ENCODE measurements at regions not wholly inside any gene's neighbourhood (a gene's known extent, or its start where the extent isn't known, plus 50 kb on each side); places are given as distances from the start of the nearest gene placed in this dataset.

DNA sequence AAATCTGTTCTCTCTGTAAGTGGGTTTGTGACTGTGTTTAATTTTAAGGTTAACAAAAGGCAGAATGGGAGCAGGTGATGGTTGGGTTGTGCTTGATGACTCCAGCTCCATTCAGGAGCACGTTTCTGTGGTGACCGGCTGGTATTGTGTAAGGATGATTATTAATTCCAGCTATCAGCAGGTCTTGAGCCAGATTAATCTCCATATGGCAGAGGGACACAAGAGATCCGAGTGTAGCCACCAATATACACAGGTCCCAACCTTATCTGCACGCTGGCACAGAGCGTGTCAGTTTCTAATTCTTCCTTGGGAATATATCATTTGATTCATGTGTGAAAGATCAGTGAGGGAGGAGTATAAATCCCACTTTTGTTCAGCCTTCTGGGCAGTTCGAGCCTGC lies 199.0 kb upstream of the DCC start:
- Histone ChIP-seq H3K9me3 (no peaks in the 10 kb centered on the region), H3K4me2 (no peak overlapping the region), H3K4me1 (no peaks in the 10 kb centered on the region), H3K4me3 (no peak overlapping the region), H3K27ac (no peak overlapping the region)
- FAIRE-seq = no peak
- CTCF ChIA-PET = no interaction called here
- TF ChIP-seq NPAS2 (CRISPR knock-in tag; IDR thresholded peaks at IDR 0.05; ENCODE audit: borderline replicate concordance) (no peak), RARB (CRISPR knock-in tag; IDR thresholded peaks at IDR 0.05) (no peak), ZC3H11A (IDR thresholded peaks at IDR 0.05) (no peak), NR3C1 (IDR thresholded peaks at IDR 0.05) (no peak), NFE2L2 (conservative IDR thresholded peaks at IDR 0.05; ENCODE audit: low read length) (no peak), CEBPB (IDR thresholded peaks at IDR 0.05) (no peak), ESRRA (IDR thresholded peaks at IDR 0.05; ENCODE audit: borderline replicate concordance, low read length) (no peak), FOXS1 (CRISPR knock-in tag; IDR thresholded peaks at IDR 0.05) (no peak), HEYL (CRISPR knock-in tag; IDR thresholded peaks at IDR 0.05) (no peak)
- TF ChIP-seq, protein P1, sequence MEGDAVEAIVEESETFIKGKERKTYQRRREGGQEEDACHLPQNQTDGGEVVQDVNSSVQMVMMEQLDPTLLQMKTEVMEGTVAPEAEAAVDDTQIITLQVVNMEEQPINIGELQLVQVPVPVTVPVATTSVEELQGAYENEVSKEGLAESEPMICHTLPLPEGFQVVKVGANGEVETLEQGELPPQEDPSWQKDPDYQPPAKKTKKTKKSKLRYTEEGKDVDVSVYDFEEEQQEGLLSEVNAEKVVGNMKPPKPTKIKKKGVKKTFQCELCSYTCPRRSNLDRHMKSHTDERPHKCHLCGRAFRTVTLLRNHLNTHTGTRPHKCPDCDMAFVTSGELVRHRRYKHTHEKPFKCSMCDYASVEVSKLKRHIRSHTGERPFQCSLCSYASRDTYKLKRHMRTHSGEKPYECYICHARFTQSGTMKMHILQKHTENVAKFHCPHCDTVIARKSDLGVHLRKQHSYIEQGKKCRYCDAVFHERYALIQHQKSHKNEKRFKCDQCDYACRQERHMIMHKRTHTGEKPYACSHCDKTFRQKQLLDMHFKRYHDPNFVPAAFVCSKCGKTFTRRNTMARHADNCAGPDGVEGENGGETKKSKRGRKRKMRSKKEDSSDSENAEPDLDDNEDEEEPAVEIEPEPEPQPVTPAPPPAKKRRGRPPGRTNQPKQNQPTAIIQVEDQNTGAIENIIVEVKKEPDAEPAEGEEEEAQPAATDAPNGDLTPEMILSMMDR (IDR thresholded peaks at IDR 0.05) = no peak
- TF ChIP-seq, protein P2, sequence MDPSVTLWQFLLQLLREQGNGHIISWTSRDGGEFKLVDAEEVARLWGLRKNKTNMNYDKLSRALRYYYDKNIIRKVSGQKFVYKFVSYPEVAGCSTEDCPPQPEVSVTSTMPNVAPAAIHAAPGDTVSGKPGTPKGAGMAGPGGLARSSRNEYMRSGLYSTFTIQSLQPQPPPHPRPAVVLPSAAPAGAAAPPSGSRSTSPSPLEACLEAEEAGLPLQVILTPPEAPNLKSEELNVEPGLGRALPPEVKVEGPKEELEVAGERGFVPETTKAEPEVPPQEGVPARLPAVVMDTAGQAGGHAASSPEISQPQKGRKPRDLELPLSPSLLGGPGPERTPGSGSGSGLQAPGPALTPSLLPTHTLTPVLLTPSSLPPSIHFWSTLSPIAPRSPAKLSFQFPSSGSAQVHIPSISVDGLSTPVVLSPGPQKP (IDR thresholded peaks at IDR 0.05; ENCODE audit: low read depth, low read length) = no peak
- TF ChIP-seq, protein P3, sequence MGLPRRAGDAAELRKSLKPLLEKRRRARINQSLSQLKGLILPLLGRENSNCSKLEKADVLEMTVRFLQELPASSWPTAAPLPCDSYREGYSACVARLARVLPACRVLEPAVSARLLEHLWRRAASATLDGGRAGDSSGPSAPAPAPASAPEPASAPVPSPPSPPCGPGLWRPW (IDR thresholded peaks at IDR 0.05) = no peak
- no peak for ATAC-seq
- POLR2A ChIA-PET = no interaction called here
- no peak for DNase-seq (ENCODE audit: low read depth in 1 of 2, low spot score in 1 of 2)
- WGBS (ENCODE audit: missing lambda C conversion rate) = 6% methylated on average over 6 of the region's 6 CpGs

DNA sequence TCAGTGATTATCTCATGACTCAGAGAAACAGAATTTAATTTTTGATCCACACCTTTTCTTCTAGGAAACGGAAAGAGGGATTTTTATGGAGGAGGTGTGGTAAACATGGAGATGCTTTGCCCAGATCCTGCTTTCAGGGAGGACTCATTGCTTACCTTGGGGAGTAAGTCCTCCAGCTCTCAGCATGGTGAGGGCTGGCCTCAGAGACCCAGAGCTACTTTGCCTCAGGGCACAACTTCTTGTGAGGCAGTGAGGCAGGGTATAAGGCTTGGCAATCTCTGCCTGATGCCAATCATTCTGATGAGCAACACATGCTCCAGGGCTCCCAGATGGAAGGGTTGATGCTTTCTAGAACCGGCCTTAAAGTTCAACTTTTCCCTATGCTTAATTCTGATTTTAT lies 189.9 kb upstream of the DCC start:
- TF ChIP-seq TP53 (CRISPR knock-in tag; IDR thresholded peaks at IDR 0.05) = no peak
- no peak for TF ChIP-seq RAD21 (conservative IDR thresholded peaks at IDR 0.05 in 1 of 2, IDR thresholded peaks at IDR 0.05 in 1 of 2)
- no peak for TF ChIP-seq CBX8 (IDR thresholded peaks at IDR 0.05)
- TF ChIP-seq, protein P4, sequence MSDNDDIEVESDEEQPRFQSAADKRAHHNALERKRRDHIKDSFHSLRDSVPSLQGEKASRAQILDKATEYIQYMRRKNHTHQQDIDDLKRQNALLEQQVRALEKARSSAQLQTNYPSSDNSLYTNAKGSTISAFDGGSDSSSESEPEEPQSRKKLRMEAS (IDR thresholded peaks at IDR 0.05) = no peak
- TF ChIP-seq, protein P3 (IDR thresholded peaks at IDR 0.05) = no peak
- no peak for TF ChIP-seq CHD4 (IDR thresholded peaks at IDR 0.05; ENCODE audit: borderline replicate concordance)
- TF ChIP-seq HOXA7 (CRISPR knock-in tag; IDR thresholded peaks at IDR 0.05) = no peak
- no peak for TF ChIP-seq POLR2A (IDR thresholded peaks at IDR 0.05; ENCODE audit: low read length)
- TF ChIP-seq MAFK (IDR thresholded peaks at IDR 0.05; ENCODE audit: partially characterized antibody) = no peak
- TF ChIP-seq, protein P5, sequence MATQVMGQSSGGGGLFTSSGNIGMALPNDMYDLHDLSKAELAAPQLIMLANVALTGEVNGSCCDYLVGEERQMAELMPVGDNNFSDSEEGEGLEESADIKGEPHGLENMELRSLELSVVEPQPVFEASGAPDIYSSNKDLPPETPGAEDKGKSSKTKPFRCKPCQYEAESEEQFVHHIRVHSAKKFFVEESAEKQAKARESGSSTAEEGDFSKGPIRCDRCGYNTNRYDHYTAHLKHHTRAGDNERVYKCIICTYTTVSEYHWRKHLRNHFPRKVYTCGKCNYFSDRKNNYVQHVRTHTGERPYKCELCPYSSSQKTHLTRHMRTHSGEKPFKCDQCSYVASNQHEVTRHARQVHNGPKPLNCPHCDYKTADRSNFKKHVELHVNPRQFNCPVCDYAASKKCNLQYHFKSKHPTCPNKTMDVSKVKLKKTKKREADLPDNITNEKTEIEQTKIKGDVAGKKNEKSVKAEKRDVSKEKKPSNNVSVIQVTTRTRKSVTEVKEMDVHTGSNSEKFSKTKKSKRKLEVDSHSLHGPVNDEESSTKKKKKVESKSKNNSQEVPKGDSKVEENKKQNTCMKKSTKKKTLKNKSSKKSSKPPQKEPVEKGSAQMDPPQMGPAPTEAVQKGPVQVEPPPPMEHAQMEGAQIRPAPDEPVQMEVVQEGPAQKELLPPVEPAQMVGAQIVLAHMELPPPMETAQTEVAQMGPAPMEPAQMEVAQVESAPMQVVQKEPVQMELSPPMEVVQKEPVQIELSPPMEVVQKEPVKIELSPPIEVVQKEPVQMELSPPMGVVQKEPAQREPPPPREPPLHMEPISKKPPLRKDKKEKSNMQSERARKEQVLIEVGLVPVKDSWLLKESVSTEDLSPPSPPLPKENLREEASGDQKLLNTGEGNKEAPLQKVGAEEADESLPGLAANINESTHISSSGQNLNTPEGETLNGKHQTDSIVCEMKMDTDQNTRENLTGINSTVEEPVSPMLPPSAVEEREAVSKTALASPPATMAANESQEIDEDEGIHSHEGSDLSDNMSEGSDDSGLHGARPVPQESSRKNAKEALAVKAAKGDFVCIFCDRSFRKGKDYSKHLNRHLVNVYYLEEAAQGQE (IDR thresholded peaks at IDR 0.05) = no peak
- no peak for TF ChIP-seq TFCP2L1 (CRISPR knock-in tag; IDR thresholded peaks at IDR 0.05)
- TF ChIP-seq EHMT2 (IDR thresholded peaks at IDR 0.05; ENCODE audit: low read depth) = no peak
- no peak for TF ChIP-seq EP300 (IDR thresholded peaks at IDR 0.05)
- TF ChIP-seq NFE2L2 (conservative IDR thresholded peaks at IDR 0.05; ENCODE audit: low read length) = no peak
- TF ChIP-seq POLR2AphosphoS2 (conservative IDR thresholded peaks at IDR 0.05; ENCODE audit: low read length) = no peak
- TF ChIP-seq, protein P6, sequence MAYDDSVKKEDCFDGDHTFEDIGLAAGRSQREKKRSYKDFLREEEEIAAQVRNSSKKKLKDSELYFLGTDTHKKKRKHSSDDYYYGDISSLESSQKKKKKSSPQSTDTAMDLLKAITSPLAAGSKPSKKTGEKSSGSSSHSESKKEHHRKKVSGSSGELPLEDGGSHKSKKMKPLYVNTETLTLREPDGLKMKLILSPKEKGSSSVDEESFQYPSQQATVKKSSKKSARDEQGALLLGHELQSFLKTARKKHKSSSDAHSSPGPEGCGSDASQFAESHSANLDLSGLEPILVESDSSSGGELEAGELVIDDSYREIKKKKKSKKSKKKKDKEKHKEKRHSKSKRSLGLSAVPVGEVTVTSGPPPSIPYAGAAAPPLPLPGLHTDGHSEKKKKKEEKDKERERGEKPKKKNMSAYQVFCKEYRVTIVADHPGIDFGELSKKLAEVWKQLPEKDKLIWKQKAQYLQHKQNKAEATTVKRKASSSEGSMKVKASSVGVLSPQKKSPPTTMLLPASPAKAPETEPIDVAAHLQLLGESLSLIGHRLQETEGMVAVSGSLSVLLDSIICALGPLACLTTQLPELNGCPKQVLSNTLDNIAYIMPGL (CRISPR knock-in tag; IDR thresholded peaks at IDR 0.05; ENCODE audit: borderline replicate concordance) = no peak
- no peak for TF ChIP-seq RARB (CRISPR knock-in tag; IDR thresholded peaks at IDR 0.05)
- TF ChIP-seq KDM1A (IDR thresholded peaks at IDR 0.05; ENCODE audit: low read depth) = no peak
- TF ChIP-seq SMC3 (IDR thresholded peaks at IDR 0.05) = no peak
- no peak for TF ChIP-seq RCOR1 (IDR thresholded peaks at IDR 0.05; ENCODE audit: low read depth, low read length)
- no peaks in the 10 kb centered on the region for H3K4me1 ChIP-seq
- 7% methylated on average over 2 of the region's 2 CpGs for WGBS (ENCODE audit: missing lambda C conversion rate)
- ChIA-PET POLR2A (no interaction called here), CTCF (interaction anchor here (1.6 kb wide), 1 partner anchor 21 kb away, joined by 4 read pairs; no protein-coding TSS in a partner anchor)
- DNase-seq (ENCODE audit: low read depth in 1 of 2, low spot score in 1 of 2) = no peak
- H3K4me2 ChIP-seq = no peak overlapping the region
- FAIRE-seq = no peak
- no peak for ATAC-seq
- H3K4me3 ChIP-seq = no peak overlapping the region
- no peaks in the 10 kb centered on the region for H3K9me3 ChIP-seq
- no peak overlapping the region for H3K27ac ChIP-seq

Data from A549 (cell line).